NCI-H146 (cell line): ENCODE measurements at regions not wholly inside any gene's neighbourhood (a gene's known extent, or its start where the extent isn't known, plus 50 kb on each side); places are given as distances from the start of the nearest gene placed in this dataset.
"Not testable (repeated sequence)": the region's sequence is repeated elsewhere in the genome, so short reads cannot be mapped to it uniquely, and the experiment has no call there.

ENCODE experiments used
- DNase-seq: peaks from one replicate; lab custom pipeline; 2025; lab: John Stamatoyannopoulos, UW

- no peak for DNase-seq
Observed at GRCh38 chr1:191358724-191359123, 799.5 kb upstream of the RGS18 start.

GRCh38 chr1:191366686-191367085 is 791.6 kb upstream of the RGS18 start:
- no peak for DNase-seq

DNA sequence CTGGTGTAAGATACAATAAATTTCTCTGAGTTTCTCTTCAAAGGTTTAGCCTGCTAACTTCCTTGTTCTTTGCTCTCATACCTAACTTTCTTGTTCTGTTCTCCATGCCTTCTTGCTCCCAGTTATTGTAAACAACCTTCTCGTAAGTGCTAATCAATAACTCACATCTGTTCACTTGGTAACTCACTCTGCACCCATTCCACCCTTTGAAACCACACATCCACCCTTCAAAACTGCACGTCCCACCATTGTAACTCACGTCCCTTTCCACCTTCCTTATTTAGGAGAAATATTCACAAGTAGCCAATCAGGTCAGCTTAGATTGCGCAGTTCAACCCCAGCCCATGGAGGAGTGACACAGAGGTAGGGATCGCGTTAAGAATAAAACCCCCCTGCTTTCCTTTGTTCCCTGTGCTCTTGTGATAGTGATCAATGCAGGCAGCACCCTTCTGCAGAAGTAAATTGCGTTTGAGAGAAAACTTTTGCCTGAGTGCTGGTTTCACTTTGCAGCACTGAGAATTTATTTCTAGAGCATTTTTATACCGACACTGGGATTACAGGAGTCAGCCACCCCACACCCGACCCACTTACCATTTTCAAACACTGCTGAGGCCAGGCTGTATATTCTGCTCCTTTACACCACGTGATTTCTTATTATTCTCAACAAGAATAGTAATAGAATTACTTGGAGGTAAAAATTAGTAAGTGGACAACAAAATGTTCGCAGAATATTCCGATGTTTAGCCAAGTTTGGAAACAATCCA is 789.2 kb upstream of the RGS18 start:
- no peak for DNase-seq

DNA sequence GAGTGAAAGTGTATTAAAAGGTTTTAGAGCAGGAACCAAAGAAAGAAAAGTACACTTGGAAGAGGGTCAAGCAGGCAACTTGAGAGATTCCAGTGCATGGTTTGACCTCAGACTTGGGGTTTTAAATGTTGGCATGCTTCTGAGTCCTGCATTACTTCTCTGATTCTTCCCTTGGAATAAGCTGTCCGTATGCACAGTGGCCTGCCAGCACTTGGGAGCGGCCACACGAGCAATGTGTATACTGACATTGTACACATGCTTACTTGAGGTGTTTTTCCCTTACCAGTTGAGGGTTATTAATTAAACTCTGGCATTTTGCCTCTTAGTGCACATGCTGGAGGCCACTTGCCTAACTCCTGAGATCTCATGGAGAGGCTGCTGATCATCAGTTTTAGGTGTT is 786.6 kb upstream of the RGS18 start:
- DNase-seq, result no peak

GRCh38 chr1:191388283-191388682 is 770.0 kb upstream of the RGS18 start:
- no peak for DNase-seq

DNA sequence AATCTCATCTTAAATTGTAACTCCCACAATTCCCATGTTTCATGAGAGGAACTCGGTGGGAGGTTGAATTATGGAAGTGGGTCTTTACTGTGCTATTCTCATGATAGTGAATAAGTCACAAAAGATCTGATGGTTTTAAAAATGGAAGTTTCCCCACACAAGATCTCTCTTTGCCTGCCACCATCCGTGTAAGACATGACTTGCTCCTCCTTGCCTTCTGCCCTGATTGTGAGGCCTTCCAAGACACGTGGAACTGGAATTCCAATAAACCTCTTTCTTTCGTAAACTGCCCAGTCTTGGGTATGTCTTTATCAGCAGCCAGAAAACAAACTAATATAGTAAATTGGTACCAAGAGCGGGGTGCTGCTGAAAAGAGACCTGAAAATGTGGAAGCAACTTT is 761.6 kb upstream of the RGS18 start:
- DNase-seq, result no peak

GRCh38 chr1:191398551-191398950 is 759.7 kb upstream of the RGS18 start:
- no peak for DNase-seq

DNA sequence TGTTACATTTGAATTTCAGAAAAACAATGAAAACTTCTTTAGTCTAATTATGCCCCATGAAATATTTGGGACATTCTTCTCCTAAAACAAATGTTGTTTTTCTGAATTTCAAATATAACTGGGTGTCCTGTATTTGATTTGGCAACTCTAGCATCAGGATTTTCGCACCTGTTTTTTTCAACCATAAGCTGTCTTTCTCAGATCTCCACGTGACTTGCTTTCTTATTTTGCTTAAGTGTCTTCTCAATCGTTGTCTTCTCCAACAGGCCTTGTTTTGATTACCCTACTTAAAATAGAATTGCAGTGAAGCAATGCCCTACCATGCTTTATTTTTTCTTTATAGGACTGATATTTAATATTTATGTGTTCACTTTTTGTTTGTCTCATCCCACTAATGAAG is 752.8 kb upstream of the RGS18 start:
- no peak for DNase-seq

- DNase-seq, result no peak
Observed at GRCh38 chr1:191414981-191415640, 743.2 kb upstream of the RGS18 start.

DNA sequence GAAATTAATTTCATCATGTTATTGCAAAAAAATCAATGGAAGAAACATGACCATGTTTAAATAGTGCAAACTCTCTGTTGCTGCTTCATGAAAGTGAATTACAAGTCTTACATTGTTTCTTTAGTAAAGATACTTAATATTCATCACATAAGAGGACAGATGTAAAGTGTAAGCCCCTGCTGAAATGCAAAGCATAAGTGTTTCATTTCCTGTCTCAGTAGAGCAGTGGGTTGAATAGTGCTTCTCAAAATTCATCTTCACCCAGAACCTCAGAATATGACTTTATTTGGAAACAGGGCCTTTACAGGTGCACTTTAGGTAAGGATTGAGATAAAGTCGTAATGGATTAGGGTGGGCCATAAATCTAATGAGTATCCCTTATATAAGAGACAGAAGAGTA is 738.4 kb upstream of the RGS18 start:
- DNase-seq, result no peak

DNA sequence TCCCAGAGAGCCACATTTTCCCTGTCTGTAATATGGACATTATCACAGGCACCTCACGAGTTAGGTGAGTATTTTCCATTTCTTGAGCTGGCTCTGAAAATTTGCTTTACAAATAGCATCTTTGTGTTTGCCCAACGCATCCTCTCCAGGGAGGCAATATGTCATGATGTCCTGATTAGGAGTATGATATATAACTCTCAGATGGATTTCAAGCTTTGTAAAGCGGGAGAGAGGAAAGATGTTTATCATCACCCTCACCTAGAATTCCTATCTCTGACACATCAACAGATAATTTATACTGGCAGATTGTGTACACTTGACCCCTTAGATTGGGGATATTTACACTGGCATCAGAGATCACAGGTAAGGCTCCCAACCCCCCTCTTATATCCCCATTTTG is 730.7 kb upstream of the RGS18 start:
- no peak for DNase-seq

DNA sequence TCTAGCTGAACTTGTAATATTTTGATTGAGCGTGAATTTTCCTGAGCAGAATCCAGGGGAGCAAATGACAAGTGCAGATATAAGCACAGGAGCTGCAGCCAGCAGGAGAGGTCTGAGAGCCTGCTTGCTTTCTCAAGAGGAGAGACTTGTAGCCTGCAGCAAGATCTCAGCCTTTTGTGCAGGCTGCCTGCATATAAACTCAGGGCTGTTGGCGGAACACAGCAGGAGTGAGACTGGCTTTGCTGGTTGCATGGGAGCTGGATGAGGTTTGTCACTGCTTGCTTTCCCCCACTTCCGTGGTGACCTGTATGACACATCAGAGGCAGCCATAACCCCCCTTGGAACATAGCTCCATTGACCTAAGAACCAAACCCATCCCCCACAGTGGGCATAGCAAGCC is 725.4 kb upstream of the RGS18 start:
- no peak for DNase-seq

DNA sequence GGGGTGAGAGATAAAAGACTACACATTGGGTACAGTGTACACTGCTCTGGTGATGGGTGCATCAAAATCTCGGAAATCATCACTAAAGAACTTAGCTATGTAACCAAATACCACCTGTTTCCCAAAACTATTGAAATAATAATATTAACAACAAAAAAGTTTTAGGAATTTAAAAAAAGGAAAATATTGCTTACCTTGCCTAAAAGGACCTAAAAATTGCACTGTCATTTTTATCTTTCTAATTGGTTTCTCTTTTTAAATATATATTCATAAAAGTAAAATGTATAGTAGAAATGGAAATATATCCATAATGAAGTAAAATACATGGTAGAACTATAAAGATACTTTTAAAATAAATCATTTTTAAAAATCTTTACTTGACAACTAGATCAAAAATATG is 719.3 kb upstream of the RGS18 start:
- no peak for DNase-seq

DNA sequence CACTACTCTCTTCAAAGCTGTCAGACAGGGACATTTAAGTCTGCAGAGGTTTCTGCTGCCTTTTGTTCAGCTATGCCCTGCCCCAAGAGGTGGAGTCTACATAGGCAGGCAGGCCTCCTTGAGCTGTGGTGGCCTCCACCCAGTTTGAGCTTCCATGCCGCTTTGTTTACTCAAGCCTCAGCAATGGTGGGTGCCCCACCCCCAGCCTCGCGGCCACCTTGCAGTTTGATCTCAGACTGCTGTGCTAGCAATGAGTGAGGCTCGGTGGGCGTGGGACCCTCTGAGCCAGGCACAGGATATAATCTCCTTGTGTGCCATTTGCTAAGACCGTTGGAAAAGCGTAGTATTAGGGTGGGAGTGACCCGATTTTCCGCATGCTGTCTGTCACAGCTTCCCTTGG is 710.0 kb upstream of the RGS18 start:
- not testable (repeated sequence) for DNase-seq

DNA sequence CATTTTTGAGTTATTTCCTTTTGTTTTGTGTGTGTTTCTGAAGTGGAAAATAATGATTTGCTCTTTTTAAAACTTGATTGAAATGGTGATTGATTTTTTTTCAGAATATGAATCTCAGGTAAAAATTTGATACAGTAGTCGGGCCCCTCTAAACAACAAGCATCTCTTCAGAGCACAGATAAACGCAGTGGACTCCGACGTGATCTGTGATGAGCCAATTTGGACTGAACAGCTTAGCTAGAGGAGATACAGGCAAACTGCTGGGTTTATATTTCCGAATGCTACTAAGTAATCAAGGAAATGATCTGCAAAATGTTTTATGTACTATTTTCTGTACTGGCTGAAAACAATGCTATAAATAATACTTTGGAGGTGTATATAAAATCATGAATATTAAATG is 705.7 kb upstream of the RGS18 start:
- no peak for DNase-seq

GRCh38 chr1:191453487-191453886 is 704.8 kb upstream of the RGS18 start:
- no peak for DNase-seq

- no peak for DNase-seq
Observed at GRCh38 chr1:191457889-191458288, 700.4 kb upstream of the RGS18 start.

- no peak for DNase-seq
Observed at GRCh38 chr1:191460234-191460633, 698.0 kb upstream of the RGS18 start.

GRCh38 chr1:191483988-191484387 is 674.3 kb upstream of the RGS18 start:
- DNase-seq, result no peak

- DNase-seq, result no peak
Observed at GRCh38 chr1:191490303-191490702, 668.0 kb upstream of the RGS18 start.

DNA sequence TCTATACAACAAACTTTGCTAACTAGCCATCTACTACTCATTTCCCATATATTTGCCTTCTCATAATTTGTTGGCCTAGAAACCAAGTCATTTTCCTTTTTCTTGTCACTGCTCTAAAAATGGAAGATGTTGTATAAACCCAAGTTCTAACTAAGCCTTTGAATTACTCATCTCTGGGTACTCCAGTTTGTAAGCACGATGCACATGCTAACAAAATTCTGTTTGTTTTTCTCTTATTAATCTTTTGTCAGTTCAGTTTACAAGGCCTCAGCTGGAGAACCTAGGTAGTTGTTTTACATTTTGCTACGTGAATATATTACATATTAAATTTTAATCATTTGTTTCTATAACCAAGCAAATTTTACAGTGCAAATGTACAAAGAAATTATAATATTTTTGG is 663.2 kb upstream of the RGS18 start:
- DNase-seq, result no peak

DNA sequence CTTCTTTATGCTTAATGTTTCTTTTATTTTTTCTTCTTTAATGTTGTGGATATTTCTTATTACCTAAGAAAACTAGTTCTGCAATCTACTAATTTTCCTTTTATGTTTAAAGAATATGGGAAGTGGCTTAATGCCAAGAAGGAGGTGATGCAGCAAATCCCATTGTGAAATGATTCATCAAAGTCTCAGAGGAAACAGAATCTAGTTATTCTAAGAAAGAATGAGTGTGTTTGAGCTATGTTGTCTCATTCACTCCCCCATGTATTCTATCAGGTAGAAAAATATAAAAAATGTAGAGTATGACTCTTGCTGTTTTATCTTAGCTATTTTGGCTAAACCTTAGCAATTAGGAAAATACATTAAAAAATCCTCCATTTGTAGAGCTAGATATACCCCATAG is 659.9 kb upstream of the RGS18 start:
- DNase-seq, result no peak

GRCh38 chr1:191498825-191499224 is 659.4 kb upstream of the RGS18 start:
- no peak for DNase-seq

DNA sequence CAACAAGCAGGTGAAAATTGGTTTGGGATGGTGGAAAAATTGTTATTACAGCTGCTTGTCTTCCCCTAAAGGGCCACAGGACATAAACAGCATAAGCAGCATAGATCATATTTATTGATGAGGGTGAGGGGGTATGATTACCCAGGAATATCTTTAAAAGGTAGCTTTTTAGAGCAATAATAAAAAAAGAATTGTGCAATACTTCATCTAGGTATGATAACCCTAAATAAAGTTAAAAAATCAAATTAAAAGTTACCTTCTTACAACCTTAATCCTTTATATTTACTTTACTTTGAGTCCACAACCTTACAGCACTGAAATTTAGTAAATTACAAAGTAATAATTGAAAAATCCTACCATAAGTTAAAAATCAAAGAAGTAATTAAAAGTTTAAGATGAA is 653.3 kb upstream of the RGS18 start:
- no peak for DNase-seq
